ENCODE measurements at regions not wholly inside any gene's neighbourhood (a gene's known extent, or its start where the extent isn't known, plus 50 kb on each side); places are given as distances from the start of the nearest gene placed in this dataset.

DNA sequence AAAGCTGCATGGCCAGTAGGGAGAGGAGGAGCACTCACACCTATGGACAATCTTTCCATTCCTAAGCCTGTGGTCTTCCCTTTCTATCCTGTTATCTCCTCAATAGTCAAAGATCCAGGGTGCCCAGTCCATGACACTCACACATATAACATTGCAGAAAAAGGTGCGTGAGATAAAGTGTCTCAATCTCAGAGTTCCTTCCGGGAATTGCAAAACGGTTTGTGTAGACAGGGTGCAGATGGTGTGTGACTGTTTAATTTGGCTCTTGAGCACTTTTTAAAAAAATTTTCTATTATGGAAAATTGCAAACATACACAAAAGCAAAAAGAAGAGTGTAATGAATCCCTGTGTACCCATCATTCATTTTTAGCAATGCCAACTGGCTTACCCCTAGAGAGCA, 1493.6 kb downstream of the AACS start:
- no peak for DNase-seq

- DNase-seq: no peak
Observed at GRCh38 chr12:126567016-126567415, 1501.8 kb downstream of the AACS start.

- no peak for DNase-seq
Observed at GRCh38 chr12:126569706-126570105, 1504.5 kb downstream of the AACS start.

- DNase-seq: no peak
Observed at GRCh38 chr12:126570566-126570965, 1505.3 kb downstream of the AACS start.

GRCh38 chr12:126572170-126572569, 1506.9 kb downstream of the AACS start:
- no peak for DNase-seq

GRCh38 chr12:126581655-126582054, 1516.4 kb downstream of the AACS start:
- DNase-seq: no peak

- DNase-seq: no peak
Observed at GRCh38 chr12:126582231-126582630, 1517.0 kb downstream of the AACS start.

- DNase-seq: no peak
Observed at GRCh38 chr12:126588586-126589249, 1523.5 kb downstream of the AACS start.

DNA sequence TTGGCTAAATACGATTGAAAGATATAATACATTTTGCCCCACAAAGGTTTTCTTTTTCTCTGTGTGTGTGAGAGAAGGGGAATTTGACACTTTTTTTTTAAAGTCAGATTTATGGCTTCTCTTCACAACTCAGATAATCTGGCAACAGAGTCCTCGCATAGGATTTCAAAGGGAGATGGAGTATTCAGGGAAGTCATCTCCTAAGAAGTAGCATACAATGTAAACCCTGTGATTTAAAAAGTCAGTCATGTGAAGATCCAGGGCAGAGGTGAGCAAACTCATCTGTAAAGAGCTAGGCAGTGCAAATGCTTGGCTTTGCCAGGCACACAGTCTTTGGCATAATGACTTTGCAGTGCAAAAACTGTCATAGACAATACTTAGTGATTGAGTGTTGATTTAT, 1526.3 kb downstream of the AACS start:
- DNase-seq: no peak

DNA sequence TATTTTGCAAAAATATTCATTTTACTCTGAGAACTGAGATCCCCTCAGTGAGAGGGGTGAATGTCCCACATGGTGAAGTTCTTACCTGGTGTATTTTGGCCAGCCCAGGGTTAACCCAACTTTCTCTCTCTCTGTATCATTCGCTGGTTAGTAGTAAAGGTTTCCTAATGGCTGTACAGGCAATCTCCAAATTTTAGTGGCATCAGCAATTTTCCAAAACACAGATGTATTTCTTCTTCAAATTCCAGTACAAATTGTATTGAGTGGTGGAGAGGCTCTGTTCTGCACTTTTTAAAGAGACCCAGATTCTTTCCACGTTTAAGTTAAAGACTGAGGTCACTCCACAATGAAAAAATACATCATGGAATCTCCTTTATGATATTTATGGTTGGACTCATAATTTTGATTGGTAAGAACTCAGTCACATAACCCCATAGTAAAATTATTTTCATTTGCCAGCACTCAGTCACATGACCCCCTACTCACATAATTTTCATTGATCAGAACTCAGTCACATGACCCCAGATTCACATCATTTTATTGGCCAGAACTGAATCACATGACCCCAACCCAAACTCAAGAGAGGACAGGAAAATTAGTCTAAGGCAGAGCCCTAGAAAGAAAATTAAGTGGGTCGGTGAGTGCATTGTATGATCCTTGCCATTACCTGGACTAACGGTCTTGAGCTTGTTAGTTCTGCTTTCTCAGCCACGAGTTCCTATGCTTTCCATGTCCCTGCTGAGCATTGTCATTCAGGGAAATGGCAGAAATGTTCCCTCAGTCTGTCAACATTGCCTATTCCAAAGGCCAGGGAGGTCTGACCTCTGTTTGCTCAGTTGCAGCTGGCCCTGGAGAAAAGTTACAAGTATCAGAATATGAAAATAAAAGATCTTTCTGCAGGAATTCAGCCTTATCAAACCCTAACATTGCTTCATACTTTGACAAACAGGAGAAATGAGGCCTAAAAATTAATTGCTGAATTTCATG, 1536.2 kb downstream of the AACS start:
- no peak for DNase-seq

DNA sequence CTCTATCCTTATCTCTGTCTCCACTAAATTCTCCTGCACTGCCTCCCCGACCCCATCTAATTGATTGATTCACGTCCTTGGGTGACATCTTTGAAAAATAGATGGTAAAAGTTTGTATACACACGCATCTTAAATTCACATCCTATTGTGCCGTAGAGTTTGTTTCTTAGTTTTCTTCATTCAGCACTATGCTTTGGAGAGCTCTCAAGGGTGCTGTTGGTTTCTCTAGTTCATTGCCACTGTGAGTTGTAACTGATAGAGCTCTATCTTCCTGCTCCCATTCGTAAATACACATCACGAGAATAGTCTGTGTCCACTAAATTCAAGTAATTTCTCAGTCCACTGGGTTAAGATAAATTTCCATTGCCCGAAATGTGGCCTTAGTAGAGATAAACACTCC, 1537.4 kb downstream of the AACS start:
- DNase-seq: no peak

GRCh38 chr12:126607157-126607556, 1541.9 kb downstream of the AACS start:
- no peak for DNase-seq

- no peak for DNase-seq
Observed at GRCh38 chr12:126607867-126608266, 1542.6 kb downstream of the AACS start.

DNA sequence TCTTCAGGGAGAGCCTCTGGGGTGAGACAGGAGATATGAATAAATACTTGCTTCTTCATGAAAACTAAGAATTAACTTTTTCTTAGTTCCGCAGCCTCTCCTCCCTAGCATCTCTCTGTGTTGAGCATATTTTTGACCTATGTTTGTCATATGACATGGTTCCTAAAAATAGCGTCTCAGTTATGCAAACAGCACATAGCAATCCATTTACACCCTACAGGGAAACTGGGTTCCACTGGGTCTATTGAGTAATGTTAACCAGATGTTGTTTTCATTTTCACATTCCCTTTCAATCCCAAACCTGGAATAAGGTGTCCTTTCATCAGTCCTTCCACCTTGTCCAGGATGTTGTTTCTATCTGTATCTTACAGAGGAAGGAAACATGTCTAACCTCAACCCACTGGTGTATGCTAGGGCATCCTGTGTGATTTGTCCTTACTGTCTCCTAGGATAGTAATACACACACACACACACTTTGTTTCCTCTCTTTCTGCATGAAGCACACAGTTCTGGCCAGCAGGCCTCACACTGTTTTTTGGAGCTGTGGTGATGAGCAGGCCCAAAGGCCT, 1543.5 kb downstream of the AACS start:
- no peak for DNase-seq

DNA sequence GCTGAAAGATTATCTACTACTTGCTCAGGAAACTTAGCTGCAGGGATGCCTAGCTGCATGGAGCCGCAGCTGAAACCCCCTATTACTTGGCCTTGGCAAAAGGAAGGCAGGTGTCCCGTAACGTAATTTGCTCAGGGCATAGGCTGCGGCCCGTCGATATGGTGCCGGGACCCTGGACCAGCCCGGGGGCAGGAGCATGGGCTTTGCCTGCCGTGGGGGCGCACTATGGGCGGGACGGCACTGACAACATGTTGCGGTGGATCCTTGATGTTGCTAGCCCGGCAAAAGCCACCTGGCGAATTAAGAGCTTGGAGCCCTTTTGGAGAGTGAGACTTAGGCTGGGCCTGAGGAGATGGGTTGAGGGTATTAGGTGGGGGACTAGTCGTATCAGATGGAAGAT, 1551.2 kb downstream of the AACS start:
- no peak for DNase-seq

DNA sequence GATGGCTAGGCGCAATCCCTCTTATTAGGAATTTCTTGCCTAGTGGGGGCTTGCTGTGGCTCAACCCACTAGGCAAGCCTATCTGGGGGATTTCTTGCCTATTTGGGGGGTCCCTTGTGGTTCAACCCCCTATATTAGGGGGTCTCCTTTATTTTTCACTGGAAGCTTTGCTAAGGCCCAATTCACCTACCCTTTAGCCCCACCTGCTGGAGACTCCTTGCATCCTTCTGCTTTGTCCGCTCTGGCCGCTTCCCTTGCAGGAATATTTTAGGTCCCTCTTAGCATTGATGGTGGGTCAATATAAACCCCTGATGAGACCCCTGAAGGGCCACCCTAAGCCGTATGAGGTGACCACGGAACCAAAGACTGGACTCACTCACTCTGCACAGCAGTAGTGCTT, 1552.1 kb downstream of the AACS start:
- no peak for DNase-seq

DNA sequence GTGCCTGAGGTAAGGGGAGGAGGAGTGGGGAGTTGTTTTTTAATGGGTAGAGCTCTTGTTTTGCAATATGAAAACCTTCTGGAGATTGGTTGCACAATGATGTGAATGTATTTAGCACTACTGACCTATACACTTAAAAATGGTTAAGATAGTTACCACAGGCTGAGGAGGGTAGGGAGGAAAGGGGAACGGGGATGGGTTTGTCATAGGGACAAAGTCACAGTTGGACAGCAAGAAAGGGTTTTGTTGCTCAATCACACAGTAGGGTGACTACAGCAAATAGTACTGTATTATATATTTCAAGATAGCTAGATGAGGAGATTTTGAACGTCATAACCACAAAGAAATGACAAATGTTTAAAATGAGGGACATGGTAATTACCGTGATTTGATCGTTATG, 1562.4 kb downstream of the AACS start:
- no peak for DNase-seq

DNA sequence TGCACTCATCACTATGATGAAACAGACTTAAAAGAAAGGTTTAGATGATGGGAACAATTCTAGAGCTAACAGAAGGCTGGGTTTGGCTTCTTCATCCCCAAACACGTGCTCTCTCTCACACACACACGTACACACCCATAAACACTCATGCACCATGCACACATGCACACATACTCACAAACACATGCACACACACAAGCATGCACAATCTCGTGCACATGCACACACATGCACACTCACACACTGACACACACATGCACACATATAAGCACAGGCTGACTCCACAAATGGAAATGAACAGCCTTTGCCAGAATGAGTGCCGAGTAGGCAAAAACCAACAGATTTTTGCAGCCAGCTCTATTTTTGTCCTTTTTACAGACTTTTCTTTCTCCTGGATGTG, 1571.6 kb downstream of the AACS start:
- DNase-seq: no peak

- no peak for DNase-seq
Observed at GRCh38 chr12:126644236-126645020, 1579.2 kb downstream of the AACS start.

GRCh38 chr12:126648074-126648473, 1582.8 kb downstream of the AACS start:
- no peak for DNase-seq

GRCh38 chr12:126651133-126651532, 1585.9 kb downstream of the AACS start:
- DNase-seq: no peak

DNA sequence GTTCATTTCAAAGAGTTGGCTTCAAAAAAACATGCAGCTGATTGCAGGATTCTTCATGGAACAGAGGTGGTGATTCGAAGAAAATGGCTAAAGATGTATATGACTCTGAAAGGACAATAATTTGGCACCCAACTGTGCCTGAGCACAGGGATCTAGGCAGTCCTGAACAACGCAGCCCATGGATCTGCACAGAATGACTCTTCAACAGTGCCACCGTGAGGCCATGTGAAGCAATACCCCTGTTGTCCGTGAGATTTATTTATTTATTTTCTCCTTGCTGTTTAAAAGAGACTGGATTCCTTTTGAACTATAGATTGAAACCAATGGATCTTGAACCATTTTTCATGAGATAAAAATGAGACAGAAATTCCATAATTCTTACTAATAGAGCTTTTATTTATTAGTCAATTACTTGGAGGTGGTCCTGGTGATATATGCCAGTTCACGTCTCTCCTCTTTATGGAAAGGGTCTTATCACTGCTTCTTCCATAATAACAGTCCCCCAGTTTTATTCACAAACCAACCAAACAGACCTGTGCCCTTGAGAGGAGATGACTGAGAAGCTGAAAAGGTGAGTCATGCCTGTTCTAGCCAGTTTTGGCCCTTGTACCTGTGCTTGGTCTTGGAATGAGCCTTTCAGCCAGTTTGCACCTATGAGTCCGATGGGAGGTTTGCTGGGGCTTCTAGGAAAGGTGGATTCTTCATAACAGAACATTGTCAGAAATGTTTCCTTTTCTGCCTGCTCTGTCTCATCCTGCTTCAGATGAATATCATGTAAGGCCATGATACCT, 1598.3 kb downstream of the AACS start:
- no peak for DNase-seq
